ENCODE measurements at regions not wholly inside any gene's neighbourhood (a gene's known extent, or its start where the extent isn't known, plus 50 kb on each side); places are given as distances from the start of the nearest gene placed in this dataset.

DNA sequence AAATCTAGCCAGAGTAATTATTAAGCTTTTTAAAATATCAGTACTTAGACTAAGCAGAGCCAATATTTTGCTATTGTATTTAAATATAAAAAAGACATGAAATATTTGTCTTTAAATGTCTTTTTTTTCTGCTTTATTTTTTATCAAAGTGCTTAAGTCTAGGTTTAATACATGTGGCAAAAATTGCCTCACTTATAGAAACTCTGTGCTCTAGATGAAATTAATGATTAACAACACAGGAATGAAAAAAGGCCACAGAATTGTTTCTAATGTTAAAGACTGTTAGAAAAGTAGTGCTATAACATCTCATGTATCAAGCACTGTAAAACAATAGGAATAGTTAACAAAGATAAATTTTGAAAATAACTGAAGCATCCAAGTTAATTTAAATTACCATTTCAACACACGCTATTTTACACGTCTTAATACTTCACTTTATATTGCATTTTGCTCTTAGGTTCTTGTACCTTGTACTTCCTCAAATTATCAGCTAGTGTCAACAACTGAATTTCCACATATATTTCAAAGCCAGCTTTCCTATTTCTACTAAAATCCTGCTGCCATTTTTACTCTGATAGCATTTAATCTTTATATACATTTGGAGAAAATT lies 1515.1 kb downstream of the HACE1 start:
- TF ChIP-seq CTCF (IDR thresholded peaks at IDR 0.05; ENCODE audit: low read depth, low read length) (no peak), EZH2phosphoT487 (IDR thresholded peaks at IDR 0.05; ENCODE audit: low read depth) (no peak)
